Tibial nerve (tissue), 4 donors: ENCODE measurements at regions not wholly inside any gene's neighbourhood (a gene's known extent, or its start where the extent isn't known, plus 50 kb on each side); places are given as distances from the start of the nearest gene placed in this dataset.

Experiments
- DNase-seq, 2 donors: peaks; one replicate each; pipeline ENCODE4 v3.0.0-alpha.2; 2019; ENCODE audit warnings: low spot score in 2 of 2
- H3K27ac ChIP-seq, 4 donors: fragments of 200-600 bp; sonication (generic) in 3 of 4; one replicate each; pipeline ENCODE4 v1.5.1; 2017 to 2019; ENCODE audit warnings: mild to moderate bottlenecking in 1 of 4
- H3K27me3 ChIP-seq, 2 donors: fragments of 200-600 bp; sonication (generic) in 1 of 2; one replicate each; pipeline versions ENCODE4 v1.5.1 to v1.6.0; 2017 to 2019
- H3K36me3 ChIP-seq, 3 donors: fragments of 200-600 bp; sonication (generic); one replicate each; pipeline ENCODE4 v1.5.1; 2018 to 2019
- H3K4me1 ChIP-seq, 4 donors: fragments of 200-600 bp; sonication (generic) in 3 of 4; one replicate each; pipeline ENCODE4 v1.5.1; 2017 to 2019
- H3K4me3 ChIP-seq, 4 donors: fragments of 200-600 bp; sonication (generic) in 3 of 4; one replicate each; pipeline ENCODE4 v1.5.1; 2017 to 2019; ENCODE audit warnings: mild to moderate bottlenecking in 1 of 4, moderate library complexity in 1 of 4
- H3K9me3 ChIP-seq, 4 donors: fragments of 200-600 bp; sonication (generic) in 3 of 4; one replicate each; pipeline ENCODE4 v1.5.1; 2017 to 2019
- CTCF ChIP-seq, 5 experiments: fragments of 200-600 bp in 3 of 5; fragments of 450-650 bp in 2 of 5; sonication (generic) in 3 of 5; IDR thresholded peaks; one replicate each; pipeline ENCODE4 v1.5.1; 2016 to 2019; ENCODE audit warnings: antibody characterized with exemption in 5 of 5, mild to moderate bottlenecking in 3 of 5, moderate library complexity in 2 of 5
- EP300 ChIP-seq, 2 donors: sonication (generic); formaldehyde crosslinking; IDR thresholded peaks; one replicate each; pipeline ENCODE4 v1.6.1; 2017; ENCODE audit warnings: antibody characterized with exemption in 2 of 2, mild to moderate bottlenecking in 1 of 2
- POLR2A ChIP-seq, 2 donors: fragments of 450-650 bp; IDR thresholded peaks; one replicate each; pipeline ENCODE4 v1.6.1; 2017; ENCODE audit warnings: antibody characterized with exemption in 2 of 2, mild to moderate bottlenecking in 2 of 2, moderate library complexity in 2 of 2
- WGBS, 2 donors: methylation state at CpG; one replicate each; pipeline ENCODE4 v1.1.5; 2018; 5-methylcytosine and 5-hydroxymethylcytosine counted together

- no peaks in the 10 kb centered on the region for H3K27me3 ChIP-seq
- no peak for TF ChIP-seq CTCF (IDR thresholded peaks at IDR 0.05)
- TF ChIP-seq EP300 (IDR thresholded peaks at IDR 0.05): no peak
- TF ChIP-seq POLR2A (IDR thresholded peaks at IDR 0.05): no peak
- whole genome bisulfite sequencing, 2 donors: 63 to 72% methylated on average over 3 of the region's 3 CpGs
- no peaks in the 10 kb centered on the region for H3K36me3 ChIP-seq
- DNase-seq: no peak
- no peak overlapping the region for H3K27ac ChIP-seq
- no peaks in the 10 kb centered on the region for H3K4me1 ChIP-seq
- no peaks in the 10 kb centered on the region for H3K9me3 ChIP-seq
- no peak overlapping the region for H3K4me3 ChIP-seq
Measured at GRCh38 chr11:29002816-29003215, 894.6 kb downstream of the METTL15 start.

GRCh38 chr11:28999620-29000019, 891.4 kb downstream of the METTL15 start:
- Histone ChIP-seq H3K27me3 (no peaks in the 10 kb centered on the region), H3K9me3 (no peaks in the 10 kb centered on the region), H3K36me3 (no peaks in the 10 kb centered on the region), H3K4me3 (no peak overlapping the region), H3K27ac (no peak overlapping the region), H3K4me1 (no peaks in the 10 kb centered on the region)
- 95 to 97% methylated on average over 1 of the region's 1 CpG for WGBS, 2 donors
- TF ChIP-seq CTCF (IDR thresholded peaks at IDR 0.05): no peak
- no peak for DNase-seq

GRCh38 chr11:28992996-28993395, 884.8 kb downstream of the METTL15 start:
- no peak for TF ChIP-seq EP300 (IDR thresholded peaks at IDR 0.05)
- no peak for TF ChIP-seq POLR2A (IDR thresholded peaks at IDR 0.05)
- TF ChIP-seq CTCF (IDR thresholded peaks at IDR 0.05): no peak
- H3K4me1 ChIP-seq: no peaks in the 10 kb centered on the region
- no peak overlapping the region for H3K4me3 ChIP-seq
- H3K27me3 ChIP-seq: no peaks in the 10 kb centered on the region
- H3K36me3 ChIP-seq: no peaks in the 10 kb centered on the region
- no peak for DNase-seq
- no peak overlapping the region for H3K27ac ChIP-seq
- no peaks in the 10 kb centered on the region for H3K9me3 ChIP-seq
- 34 to 37% methylated on average over 2 of the region's 2 CpGs for WGBS, 2 donors

GRCh38 chr11:28984231-28984630, 876.0 kb downstream of the METTL15 start:
- TF ChIP-seq EP300 (IDR thresholded peaks at IDR 0.05): no peak
- no peak for TF ChIP-seq POLR2A (IDR thresholded peaks at IDR 0.05)
- no peak for TF ChIP-seq CTCF (IDR thresholded peaks at IDR 0.05)
- no peaks in the 10 kb centered on the region for H3K4me1 ChIP-seq
- DNase-seq: no peak

GRCh38 chr11:28983780-28984179, 875.6 kb downstream of the METTL15 start:
- 70 to 85% methylated on average over 3 of the region's 3 CpGs for WGBS, 2 donors
- Histone ChIP-seq H3K27me3 (no peaks in the 10 kb centered on the region), H3K9me3 (no peaks in the 10 kb centered on the region), H3K36me3 (no peaks in the 10 kb centered on the region), H3K4me1 (no peaks in the 10 kb centered on the region), H3K4me3 (no peak overlapping the region), H3K27ac (no peak overlapping the region)
- no peak for DNase-seq
- TF ChIP-seq CTCF (IDR thresholded peaks at IDR 0.05): no peak
- TF ChIP-seq POLR2A (IDR thresholded peaks at IDR 0.05): no peak
- TF ChIP-seq EP300 (IDR thresholded peaks at IDR 0.05): no peak

More at GRCh38 chr11:28984231-28984630, 876.0 kb downstream of the METTL15 start:
- no peaks in the 10 kb centered on the region for H3K36me3 ChIP-seq
- H3K27me3 ChIP-seq: no peaks in the 10 kb centered on the region
- H3K27ac ChIP-seq: no peak overlapping the region
- 90 to 91% methylated on average over 4 of the region's 4 CpGs for WGBS, 2 donors
- no peaks in the 10 kb centered on the region for H3K9me3 ChIP-seq
- H3K4me3 ChIP-seq: no peak overlapping the region
